HG02623 (cell line): ENCODE measurements at regions not wholly inside any gene's neighbourhood (a gene's known extent, or its start where the extent isn't known, plus 50 kb on each side); places are given as distances from the start of the nearest gene placed in this dataset.
A peak's percentile ranks its signal among the peaks of the same experiment; 100 is the strongest.
"Not testable (repeated sequence)": the region's sequence is repeated elsewhere in the genome, so short reads cannot be mapped to it uniquely, and the experiment has no call there.

Experiments used
- ATAC-seq: cut with Tn5 transposase; IDR thresholded peaks from one replicate; pipeline ENCODE4 v1.9.1; 2021; ENCODE audit warnings: moderate library complexity; ENCODE audit not compliant: unreplicated experiment

DNA sequence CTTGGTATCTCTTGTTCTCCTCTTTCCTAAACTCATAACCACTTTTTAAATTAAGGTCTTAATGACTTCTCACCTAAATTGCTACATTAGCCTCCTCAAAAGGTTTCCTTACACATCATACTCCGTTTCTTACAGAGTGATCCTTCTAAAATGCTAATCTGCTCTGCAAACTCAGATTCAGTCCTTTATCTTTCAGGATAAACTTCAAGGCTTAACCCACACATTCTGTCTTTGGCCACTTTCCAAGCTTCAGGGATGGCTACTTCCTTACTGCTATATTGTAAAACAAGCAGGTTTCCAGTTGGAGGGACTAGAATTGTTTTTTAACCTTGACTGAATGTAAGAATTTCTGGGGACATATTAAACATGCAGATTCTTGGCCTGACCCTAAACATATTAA, 105.5 kb upstream of the CHD1 start:
- ATAC-seq, result no peak

DNA sequence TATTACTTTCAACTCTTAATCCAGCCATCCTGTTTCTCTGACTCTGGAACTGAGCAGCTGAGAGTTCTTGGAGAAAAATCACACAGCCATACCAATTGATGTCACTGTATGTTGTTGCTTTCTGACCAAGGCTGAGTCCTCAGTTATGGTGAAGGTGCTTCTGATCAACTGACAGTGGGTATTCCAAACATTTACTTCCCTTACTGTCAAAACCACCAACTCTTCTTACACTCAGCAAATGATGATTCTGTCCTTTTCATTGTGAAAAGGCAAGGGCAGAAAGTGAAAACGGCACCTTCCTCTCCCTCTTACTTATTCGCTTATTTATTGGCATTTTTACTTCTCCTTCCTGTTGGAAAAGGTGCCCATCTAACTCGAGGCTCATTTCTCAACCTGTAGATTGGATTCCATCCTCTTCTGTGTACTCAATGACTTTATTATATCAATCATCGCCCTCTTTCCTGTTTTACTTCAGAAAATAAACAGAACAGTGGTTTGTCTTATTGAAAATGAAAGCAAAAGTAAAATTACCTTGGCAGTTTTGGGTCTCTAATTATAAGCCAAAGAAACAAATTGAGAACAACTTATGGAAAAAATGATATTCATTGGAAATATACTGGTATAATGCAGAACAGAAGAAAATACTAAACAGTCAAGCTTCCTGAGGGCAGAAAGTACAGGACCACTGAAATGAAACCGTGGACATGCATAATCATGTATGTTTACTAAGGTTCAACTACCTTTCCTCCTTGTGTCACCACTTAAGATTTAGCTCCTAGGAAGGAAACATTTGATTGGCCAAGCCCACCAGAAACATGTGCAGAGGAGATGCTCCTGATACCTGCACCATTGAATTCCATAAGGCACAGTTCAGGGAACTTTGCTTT, 104.5 kb upstream of the CHD1 start:
- peak; percentile 20 for ATAC-seq

DNA sequence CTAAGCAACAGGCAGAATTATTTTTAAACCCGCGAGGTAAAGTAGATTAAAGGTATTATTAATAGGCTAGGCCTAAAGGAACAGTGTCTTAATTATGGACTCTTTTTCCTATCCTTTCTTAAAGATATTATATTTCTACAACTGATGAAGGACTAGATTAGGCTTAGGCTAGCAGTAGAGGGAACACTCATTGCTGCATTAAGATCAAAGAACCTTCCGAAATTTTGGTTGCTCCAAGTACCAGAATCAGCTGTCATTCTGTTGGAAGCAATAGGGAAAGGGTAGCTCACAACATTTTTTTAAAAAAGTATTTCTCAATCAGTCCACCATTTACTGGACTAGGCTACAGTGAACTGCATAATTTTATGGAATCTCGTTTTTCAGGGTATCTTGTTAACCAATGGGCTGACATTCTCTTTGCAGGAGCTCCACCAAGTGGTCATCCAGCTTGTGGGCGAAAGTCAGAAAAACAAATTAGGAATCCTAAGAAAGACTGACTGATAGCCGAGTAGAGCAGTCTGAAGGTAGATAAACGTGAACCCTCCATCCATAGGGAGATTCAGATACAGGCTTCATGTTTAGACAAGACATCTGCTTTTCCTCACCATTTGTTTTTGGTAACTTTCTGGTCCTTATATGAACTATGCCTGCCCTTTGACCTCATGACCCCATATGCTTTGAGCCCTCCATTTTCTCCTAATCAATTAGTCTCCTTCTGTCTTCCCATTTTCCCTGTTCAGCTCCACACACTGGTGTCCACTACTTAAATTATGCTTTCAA, 103.6 kb upstream of the CHD1 start:
- ATAC-seq, result peak; percentile 30

DNA sequence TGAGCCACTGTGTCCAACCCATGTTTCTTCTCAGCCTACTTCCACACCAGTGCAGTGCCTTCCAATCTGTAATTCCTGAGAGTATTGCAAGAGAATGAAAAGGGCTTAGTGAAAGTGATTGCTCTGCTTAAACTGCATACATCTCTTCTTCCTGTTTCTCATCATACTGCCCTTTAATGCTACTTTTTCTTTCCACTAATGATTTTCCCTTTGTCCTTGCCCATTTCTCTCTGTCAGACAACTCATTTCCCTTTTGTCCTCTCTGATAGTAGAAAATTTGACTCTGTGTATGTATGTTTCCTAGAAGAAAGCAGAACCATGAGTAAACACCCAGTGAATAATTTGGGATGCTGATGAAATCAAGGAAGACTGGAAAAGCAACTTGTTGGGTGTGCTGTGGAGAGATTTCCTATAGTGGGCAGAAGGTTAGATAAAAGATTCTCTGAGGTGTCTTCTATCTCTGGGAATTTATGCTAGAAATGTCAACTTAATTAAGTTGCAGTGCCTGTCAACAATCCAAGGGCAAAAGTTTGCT, 102.2 kb upstream of the CHD1 start:
- ATAC-seq, result no peak

DNA sequence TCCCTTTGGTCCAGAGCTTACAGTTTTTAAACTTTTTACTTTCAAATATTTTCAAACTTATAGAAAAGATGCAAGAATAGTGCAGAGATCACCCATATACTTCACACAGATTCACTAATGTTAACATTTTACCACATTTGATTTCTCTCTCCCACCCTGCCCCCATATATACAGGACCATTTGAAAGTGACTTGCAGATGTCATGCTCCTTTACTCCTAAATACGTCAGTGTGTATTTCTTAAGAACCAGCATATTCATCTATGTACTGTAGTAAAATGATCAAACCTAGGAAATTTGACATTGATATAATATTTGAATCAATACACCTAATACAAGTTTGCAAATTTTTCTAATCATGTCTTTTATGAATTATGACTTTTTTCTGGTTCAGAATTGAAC, 100.4 kb upstream of the CHD1 start:
- ATAC-seq, result no peak

DNA sequence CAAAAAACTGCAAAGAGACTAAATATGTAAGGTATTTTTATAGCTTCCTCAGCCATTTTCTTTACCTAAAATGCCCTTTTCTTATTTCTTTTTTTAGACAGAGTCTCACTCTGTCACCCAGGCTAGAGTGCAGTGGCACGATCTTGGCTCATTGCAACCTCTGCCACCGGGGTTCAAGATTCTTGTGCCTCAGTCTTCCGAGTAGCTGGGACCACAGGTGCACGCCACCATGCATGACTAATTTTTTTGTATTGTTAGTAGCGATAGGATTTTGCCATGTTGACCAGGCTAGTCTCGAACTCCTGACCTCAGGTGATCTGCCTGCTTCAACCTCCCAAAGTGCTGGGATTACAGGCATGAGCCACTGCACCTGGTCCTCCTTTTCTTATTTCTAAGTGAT, 99.4 kb upstream of the CHD1 start:
- ATAC-seq, result not testable (repeated sequence)

DNA sequence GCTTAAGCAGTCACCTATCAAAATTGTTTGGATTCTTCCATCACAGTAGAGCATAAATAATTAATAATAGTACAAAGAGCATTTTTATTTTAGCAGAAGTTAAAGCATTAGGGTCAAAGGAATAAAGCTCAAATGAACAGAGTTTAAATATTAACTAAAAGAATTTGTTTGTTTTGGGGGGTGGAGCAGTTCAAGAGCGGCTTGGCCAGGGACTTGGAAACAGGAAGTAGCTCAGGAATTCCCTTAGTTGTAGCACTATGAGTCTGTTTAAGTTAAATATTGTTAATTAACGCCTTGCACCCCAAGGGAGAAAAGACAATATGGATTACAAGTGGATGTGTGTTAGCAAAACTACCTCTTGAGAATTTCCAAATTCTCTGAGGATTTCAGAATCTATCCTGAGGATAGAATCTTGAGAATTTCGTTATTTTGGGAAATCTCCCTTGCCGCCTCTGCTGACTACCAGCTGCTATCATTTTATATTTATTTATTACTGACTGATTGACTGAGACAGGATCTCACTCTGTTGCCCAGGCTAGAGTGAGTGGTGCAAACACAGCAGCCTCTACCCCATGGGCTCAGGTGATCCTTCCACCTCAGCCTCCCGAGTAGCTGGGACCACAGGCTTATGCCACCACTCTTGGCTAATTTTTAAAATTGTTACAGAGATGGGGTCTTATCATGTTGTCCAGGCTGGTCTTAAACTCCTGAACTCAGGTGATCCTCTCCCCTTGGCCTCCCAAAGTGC, 96.7 kb upstream of the CHD1 start:
- no peak for ATAC-seq

DNA sequence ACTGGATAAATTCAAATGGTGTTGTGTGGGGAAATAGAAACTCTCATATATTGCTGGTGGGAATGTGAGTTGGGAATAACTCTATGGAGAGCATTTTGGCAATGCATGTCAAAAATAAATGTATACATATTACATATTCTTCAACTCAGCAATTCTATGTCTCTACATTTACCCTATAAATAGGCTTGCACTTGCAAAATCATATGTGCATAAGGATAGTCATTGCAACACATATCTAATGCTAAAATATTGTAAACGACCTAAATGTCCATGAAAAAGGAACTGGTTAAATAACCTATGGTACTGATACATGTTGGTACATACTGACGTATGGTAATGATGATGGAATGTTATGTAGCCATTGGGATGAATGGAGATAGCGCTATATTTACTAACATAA, 94.5 kb upstream of the CHD1 start:
- ATAC-seq, result no peak

DNA sequence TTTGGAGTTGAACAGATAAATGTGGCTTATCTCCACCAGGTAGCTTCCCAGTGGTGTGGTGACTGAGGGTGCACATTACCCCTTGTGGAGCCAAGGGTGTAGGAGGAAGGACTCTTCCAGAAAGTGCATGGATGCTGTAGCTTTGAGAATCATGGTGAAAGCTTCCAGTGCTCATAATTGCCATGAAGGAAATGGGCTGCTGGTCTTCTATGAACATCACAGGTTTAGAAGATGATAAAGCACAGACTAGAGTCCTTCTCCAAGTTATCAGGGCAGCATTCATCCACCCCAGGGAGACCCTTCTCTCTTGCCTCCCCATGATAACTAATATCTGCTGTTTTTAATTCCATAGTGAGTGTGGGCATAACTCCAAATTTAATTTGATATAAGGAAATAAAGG, 93.4 kb upstream of the CHD1 start:
- no peak for ATAC-seq

DNA sequence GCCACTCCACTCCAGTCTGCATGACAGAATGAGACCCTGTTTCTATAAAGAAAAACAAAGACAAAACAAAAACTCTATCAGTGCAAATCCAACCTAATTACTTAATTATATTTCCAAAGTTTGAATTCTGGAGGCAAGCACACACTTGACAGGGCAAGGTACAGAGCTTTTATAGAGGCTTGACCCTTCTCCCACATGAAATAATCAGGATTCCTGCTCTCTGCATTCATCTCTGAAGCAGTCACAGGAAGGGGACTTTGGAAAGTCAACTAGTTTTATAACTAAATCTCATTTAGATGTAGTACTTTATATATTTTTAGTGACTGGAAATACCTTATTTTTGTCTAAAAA, 91.9 kb upstream of the CHD1 start:
- no peak for ATAC-seq

DNA sequence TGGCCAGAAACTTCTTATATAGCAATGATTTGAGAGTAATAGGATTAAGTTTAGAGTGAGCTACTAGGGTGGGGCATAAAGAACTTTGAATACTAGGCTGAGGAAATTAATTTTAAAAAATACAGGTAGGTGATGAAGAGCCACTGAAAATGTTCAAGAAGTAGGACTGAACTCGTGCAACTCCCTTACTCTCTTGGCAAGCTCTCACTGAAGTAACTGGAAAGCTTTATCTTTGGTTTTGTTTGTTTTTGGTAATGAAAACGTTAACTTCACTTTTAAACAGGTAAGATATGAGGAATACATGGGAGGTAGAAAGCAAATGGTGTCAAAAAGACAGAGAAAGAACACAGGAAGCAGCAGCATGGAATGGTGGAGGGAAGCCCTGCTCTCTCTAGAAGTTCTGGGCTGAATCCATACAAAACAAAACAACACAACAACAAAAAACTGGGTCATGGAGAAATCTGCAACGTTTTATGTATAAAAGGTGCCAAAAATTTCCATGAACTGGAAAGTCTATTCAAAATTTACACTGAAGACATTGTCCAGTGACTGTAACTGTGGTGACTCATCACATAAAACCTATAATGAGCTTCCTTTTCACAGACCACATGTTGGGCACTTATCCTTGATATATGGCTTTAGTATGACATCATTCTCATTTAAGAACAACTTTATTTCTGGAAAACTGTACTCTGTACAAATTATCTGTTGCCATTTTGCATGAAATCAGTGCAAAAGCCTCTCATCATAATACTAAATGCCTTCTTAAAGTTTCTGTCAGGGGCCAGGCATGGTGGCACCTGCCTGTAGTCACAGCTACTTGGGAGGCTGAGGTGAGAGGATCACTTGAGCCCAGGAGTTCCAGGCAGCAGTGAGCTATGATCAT, 91.2 kb upstream of the CHD1 start:
- ATAC-seq, result peak; percentile 57

DNA sequence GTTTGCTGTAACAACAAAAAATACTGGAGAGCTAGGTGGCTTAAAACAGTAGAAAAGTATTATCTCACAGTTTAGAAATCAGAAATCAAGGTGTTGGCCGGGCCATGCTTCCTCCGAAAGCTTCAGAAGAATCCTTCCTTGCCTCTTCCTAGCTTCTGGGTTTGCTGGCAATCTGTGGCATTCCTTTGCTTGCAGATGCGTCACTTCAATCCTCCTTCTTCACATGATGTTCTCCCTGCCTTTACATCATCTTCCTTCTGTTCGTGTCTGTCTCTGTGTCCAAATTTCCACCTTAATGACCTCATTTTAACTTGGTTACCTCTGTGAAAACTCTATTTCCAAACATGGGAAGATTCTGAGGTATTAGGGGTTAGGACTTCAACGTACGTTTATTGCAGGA, 90.4 kb upstream of the CHD1 start:
- ATAC-seq, result no peak

DNA sequence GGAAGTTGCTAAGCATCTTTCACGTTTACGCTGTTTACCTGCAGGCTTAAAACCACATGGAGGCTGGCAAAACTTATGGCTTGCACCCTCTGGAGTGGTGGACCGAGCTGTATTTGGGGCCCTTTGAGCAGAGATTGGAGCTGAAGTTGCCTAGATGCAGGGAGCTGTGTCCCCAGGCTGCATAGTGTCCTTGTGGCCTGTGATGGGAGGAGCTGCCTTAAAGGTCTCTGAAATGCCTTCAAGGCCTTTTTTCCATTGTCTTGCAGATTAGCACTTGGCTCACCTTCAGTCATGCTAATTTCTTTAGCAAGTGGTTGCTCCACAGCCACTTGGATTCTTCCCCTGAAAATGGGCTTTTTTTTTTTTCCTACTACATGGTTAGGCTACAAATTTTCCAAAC, 81.5 kb upstream of the CHD1 start:
- no peak for ATAC-seq

DNA sequence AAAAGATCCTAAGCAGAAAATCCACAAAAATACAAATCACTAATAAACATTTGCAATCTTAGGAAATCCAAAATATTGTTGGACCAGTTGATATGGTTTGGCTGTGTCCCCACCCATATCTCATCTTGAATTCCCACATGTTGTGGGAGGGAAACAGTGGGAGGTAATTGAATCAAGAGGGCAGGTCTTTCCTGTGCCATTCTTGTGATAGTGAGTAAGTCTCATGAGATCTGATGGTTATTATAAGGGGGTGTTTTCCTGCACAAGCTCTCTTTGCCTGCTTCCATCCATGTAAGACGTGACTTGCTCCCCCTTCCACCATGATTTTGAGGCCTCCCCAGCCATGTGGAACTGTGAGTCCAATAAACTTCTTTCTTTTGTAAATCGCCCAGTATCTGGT, 79.2 kb upstream of the CHD1 start:
- ATAC-seq, result not testable (repeated sequence)

DNA sequence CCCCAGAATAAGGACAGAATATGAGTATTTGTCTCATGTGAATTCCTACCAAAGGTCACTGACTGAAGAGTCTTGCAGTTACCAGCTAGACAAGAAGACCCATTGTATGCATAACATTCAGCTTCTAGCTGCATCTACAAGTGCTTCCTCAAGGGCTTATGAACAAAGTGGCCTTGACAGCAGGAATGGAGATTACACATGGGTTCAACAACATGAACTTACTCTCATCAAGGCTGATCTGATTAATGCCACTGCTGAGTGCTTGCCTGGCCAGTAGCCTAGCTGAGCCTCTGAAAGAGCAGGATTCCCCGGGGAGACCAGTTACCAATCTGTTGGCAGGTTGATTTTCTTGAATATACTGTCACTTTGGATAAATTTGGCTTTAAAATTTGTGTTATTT, 76.7 kb upstream of the CHD1 start:
- no peak for ATAC-seq

DNA sequence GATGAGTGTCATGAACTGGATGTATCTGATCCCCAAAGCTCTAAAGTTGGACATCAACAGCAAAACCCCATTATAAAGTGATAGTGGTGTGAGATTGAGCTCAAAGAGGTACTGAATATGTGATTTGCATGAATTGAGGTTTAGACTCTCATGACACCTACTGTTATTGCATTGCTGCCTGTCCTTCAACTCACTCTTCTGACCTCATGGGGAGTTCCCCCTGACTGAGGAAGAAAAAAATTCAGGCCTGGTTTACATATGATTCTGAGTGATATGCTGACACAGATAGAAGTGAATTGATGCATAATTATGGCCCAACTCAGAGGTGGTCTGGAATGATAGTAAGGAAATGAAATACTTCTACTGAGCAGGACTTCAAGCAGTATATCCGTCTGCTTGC, 76.2 kb upstream of the CHD1 start:
- peak; percentile 99 for ATAC-seq

DNA sequence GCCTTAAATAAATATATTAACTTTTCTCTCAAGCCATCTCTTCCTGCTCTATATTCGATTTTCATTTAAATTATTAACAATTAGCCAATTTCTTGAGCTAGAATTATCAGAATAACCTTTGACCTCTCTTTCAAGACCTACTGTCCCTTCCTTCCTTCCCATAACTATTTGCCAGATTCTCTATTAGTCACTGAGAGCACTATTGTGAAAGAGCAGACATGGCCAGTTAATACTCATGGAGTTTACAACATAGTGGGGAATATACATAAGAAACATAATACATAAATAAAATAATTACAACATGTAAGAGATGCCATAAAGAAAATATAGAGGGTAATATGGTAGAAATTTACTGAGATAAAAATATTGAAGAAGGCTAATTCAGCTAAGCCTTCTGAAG, 72.1 kb upstream of the CHD1 start:
- ATAC-seq, result no peak

DNA sequence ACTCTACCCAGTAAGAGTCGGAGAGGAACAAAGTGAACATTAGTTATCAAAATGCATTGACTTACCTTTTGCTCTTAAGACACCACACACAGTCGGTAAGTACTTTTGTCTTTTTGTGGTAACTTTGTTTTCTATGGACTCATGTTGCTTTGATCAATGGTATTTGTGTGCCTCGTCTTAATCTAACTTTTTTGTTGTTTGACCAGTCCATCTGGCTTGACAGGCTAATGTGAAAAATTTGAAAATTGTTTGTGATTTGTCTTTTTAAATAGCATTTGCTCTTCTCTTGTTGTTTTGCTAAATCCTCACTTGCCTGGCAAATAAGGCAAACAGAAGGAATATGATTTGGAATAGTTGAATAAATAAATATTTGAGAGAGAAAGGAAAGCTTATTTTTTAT, 71.4 kb upstream of the CHD1 start:
- no peak for ATAC-seq

DNA sequence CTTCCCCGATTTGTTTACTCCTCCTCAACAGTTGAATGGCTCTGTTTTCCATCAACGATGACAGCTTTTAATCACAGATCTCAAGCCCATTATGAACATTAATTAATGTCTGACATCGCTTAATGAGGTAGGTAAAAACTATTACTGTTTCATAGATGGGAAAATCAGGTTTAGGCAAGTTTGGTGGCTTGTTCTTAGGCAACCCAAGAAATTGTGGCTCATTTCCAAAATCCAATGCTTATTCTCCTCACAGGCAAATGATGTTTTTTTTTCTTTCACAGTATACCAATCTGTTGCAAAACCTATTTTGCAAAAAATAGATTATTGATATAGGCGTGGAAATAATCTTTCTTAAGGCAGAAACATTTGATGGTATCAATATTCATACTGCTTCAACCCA, 70.8 kb upstream of the CHD1 start:
- ATAC-seq, result no peak

DNA sequence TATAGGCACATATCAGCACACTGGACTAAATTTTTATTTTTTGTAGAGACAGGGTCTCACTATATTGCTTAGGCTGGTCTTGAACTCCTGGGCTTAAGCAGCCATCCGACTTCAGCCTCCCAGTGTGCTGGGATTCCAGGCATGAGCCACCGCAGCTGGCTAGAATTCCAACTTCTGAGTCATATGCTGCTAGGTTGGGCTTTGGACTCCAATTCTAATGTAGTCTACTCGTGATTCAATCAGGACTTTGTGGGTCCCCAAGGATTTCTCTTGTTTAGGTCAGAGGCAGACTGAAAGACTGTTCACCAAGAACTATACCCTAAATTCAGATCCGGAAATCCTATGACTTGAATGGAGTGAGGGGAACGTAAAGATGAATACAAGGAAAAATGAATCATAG, 68.2 kb upstream of the CHD1 start:
- ATAC-seq, result no peak

DNA sequence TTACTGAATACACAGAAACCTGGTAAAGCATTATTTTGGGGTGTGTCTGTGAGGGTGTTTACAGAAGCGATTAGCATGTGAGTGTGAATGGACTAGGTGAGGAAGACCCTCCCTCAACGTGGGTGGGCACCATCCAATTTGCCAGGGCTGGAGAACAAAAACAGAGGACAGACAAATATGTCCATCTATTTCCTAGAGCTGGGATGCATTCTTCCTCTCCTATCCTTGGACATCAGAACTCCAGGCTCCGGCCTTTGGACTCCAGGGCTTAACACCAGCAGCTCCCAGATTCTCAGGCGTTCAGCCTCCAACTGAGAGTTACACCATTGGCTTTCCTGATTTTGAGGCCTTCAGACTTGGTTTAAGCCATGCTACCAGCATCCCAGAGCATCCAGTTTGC, 65.8 kb upstream of the CHD1 start:
- ATAC-seq, result no peak
